Right atrium auricular region (tissue), 2 donors: ENCODE measurements at regions not wholly inside any gene's neighbourhood (a gene's known extent, or its start where the extent isn't known, plus 50 kb on each side); places are given as distances from the start of the nearest gene placed in this dataset.

Source experiments
- DNase-seq: peaks from one replicate; pipeline ENCODE4 v3.0.0-alpha.2; 2019; ENCODE audit warnings: low spot score
- H3K27ac ChIP-seq, 2 donors: fragments of 200-600 bp; sonication (generic); 1 replicate in 1 of 2; 2 replicates in 1 of 2; pipeline ENCODE4 v1.5.1; 2016 to 2019
- H3K27me3 ChIP-seq, 2 donors: fragments of 200-600 bp; sonication (generic); one replicate each; pipeline versions ENCODE4 v1.5.1 to v1.6.0; 2017 to 2019
- H3K36me3 ChIP-seq: fragments of 200-600 bp; sonication (generic); one replicate; pipeline ENCODE4 v1.5.1; 2016
- H3K4me1 ChIP-seq, 2 donors: fragments of 200-600 bp; sonication (generic); one replicate each; pipeline versions ENCODE4 v1.5.1 to v1.6.0; 2017 to 2019
- H3K4me3 ChIP-seq, 2 donors: fragments of 200-600 bp; sonication (generic); 1 replicate in 1 of 2; 2 replicates in 1 of 2; pipeline ENCODE4 v1.5.1; 2017 to 2019; ENCODE audit warnings: mild to moderate bottlenecking in 1 of 2, moderate library complexity in 1 of 2
- H3K9me3 ChIP-seq, 2 donors: fragments of 200-600 bp; sonication (generic); one replicate each; pipeline ENCODE4 v1.5.1; 2019
- TF ChIP-seq, protein P1 (sequence below), 2 donors: fragments of 200-600 bp; sonication (generic); IDR thresholded peaks; one replicate each; pipeline ENCODE4 v1.5.1; 2019; ENCODE audit warnings: antibody characterized with exemption in 2 of 2

DNA sequence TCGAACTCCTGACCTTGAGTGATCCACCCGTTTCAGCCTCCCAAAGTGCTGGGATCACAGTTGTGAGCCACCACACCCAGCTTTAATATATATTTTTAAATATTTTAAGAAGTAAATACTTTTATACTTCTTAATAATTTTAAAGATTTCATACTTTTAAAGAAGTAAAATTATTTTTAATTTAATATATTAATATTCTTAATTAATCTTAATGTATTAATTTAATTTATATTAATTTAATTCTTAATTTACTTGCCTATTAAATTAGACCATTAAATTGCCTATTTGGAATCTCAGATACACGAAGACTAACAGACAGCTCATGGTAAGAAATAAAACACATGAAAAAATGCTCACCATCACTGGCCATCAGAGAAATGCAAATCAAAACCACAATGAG is 1087.4 kb downstream of the CDH18 start:
- no peaks in the 10 kb centered on the region for H3K9me3 ChIP-seq
- no peak overlapping the region for H3K27ac ChIP-seq
- no peaks in the 10 kb centered on the region for H3K4me1 ChIP-seq
- no peaks in the 10 kb centered on the region for H3K36me3 ChIP-seq
- no peak for DNase-seq
- no peak overlapping the region for H3K4me3 ChIP-seq
- TF ChIP-seq, protein P1, sequence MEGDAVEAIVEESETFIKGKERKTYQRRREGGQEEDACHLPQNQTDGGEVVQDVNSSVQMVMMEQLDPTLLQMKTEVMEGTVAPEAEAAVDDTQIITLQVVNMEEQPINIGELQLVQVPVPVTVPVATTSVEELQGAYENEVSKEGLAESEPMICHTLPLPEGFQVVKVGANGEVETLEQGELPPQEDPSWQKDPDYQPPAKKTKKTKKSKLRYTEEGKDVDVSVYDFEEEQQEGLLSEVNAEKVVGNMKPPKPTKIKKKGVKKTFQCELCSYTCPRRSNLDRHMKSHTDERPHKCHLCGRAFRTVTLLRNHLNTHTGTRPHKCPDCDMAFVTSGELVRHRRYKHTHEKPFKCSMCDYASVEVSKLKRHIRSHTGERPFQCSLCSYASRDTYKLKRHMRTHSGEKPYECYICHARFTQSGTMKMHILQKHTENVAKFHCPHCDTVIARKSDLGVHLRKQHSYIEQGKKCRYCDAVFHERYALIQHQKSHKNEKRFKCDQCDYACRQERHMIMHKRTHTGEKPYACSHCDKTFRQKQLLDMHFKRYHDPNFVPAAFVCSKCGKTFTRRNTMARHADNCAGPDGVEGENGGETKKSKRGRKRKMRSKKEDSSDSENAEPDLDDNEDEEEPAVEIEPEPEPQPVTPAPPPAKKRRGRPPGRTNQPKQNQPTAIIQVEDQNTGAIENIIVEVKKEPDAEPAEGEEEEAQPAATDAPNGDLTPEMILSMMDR (IDR thresholded peaks at IDR 0.05): no peak
- no peaks in the 10 kb centered on the region for H3K27me3 ChIP-seq

DNA sequence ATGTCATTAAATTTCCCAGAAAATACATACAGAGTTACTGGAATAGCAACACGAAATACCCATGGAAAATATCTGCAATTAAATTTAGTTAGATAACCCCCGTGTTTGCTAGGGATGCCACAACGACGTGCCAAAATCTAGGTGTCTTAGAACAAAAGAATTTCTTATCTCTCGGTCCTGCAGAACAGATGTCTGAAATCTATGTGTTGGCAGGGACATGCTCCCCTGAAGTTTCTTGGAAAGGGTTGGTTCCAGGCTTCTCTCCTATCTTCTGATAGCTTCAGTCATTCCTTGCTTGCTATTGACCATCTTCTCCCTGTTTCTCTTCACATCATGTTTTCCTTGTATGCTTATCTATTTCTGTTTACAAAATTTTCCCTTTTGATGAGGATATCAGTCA is 1067.0 kb downstream of the CDH18 start:
- no peak for DNase-seq
- Histone ChIP-seq H3K9me3 (no peaks in the 10 kb centered on the region), H3K27me3 (no peaks in the 10 kb centered on the region), H3K4me1 (no peaks in the 10 kb centered on the region), H3K4me3 (no peak overlapping the region), H3K36me3 (no peaks in the 10 kb centered on the region), H3K27ac (no peak overlapping the region)
- TF ChIP-seq, protein P1 (IDR thresholded peaks at IDR 0.05): no peak

DNA sequence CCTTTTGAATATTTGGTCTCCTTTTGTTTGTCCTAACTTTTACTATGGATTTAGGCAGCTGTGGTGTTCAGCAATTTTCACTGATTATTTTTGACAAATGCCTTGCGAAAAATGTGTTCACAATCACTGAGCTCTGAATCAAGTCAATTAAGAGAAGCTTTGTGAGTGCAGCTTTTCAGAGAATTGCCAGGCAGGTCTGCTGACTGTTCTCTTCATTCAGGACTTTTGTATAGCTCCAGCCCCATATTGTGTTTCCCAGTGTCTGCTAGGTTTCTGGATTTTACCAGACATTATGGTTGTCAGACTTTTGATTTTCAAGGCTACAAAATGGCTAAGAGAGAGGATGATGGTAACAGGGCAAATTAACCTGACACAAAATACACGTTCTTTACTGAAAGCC is 1055.9 kb downstream of the CDH18 start:
- TF ChIP-seq, protein P1 (IDR thresholded peaks at IDR 0.05): no peak
- H3K36me3 ChIP-seq: no peaks in the 10 kb centered on the region

DNA sequence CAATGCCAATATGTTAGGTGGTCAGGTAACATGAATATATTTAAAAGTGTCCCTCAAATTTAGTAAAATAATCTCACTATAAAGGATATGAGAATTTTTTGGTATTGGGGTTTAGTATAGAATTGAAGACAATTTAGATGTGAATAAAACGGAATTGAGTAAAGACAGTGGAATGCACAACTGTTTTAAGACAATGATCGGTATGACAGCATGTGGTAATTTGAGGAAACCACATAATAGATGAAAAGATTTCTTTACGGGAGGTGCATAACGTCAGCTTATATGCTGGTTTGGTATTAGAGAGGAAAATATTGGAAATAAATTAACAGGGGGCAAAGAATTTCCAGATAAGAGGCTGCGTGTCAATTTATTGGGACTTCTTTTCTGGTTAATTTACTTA is 1043.2 kb downstream of the CDH18 start:
- TF ChIP-seq, protein P1 (IDR thresholded peaks at IDR 0.05): no peak
- no peak overlapping the region for H3K27ac ChIP-seq
- no peak for DNase-seq
- H3K4me3 ChIP-seq: no peak overlapping the region
- H3K27me3 ChIP-seq: no peaks in the 10 kb centered on the region
- no peaks in the 10 kb centered on the region for H3K36me3 ChIP-seq
- H3K9me3 ChIP-seq: no peaks in the 10 kb centered on the region
- no peaks in the 10 kb centered on the region for H3K4me1 ChIP-seq

More for the DNA sequence above, 1055.9 kb downstream of the CDH18 start:
- H3K27me3 ChIP-seq: no peaks in the 10 kb centered on the region
- no peak for DNase-seq
- no peak overlapping the region for H3K4me3 ChIP-seq
- no peaks in the 10 kb centered on the region for H3K9me3 ChIP-seq
- H3K4me1 ChIP-seq: no peaks in the 10 kb centered on the region
- H3K27ac ChIP-seq: no peak overlapping the region

DNA sequence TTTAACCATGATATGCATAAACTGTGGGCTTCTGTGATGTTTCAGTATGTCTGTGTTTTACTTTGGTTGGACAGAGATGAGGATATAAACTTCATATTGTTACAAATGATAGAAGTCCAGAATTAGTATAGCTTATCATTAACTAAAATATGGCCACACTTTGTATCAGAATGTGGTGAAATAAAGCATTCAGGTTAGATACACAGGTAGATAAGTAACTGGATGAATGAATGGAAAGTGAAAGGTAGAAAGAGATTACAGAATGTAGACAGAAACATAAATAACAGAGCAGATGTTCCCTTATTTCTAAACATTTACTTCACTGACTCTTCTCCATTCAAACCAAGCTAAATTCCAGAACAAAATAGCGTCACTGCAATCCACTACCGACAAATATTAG is 1033.8 kb downstream of the CDH18 start:
- no peaks in the 10 kb centered on the region for H3K9me3 ChIP-seq
- H3K27me3 ChIP-seq: no peaks in the 10 kb centered on the region
- TF ChIP-seq, protein P1 (IDR thresholded peaks at IDR 0.05): no peak
- no peak overlapping the region for H3K27ac ChIP-seq
- no peak overlapping the region for H3K4me3 ChIP-seq
- H3K36me3 ChIP-seq: no peaks in the 10 kb centered on the region
- H3K4me1 ChIP-seq: no peaks in the 10 kb centered on the region
- no peak for DNase-seq

DNA sequence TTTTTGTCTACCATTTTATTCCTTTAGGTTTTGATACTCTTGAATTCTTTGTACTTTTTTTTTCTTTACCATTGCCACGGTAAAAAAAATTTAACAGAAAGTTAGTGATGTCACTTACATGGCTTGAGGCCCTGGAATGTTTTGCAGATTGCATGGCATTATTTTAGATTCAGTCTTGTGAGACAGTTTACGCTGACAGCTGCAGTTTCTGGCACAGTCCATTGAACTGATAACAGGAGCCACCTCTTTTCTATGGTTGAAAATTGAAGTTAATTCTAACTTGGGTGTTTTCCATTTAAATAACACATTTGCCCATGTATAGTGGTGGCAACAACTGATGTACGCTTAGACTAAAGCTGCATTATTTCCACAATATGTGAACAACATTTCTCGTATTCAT is 1028.5 kb downstream of the CDH18 start:
- no peak overlapping the region for H3K4me3 ChIP-seq
- no peaks in the 10 kb centered on the region for H3K9me3 ChIP-seq
- H3K27me3 ChIP-seq: no peaks in the 10 kb centered on the region
- H3K4me1 ChIP-seq: no peaks in the 10 kb centered on the region
- no peak overlapping the region for H3K27ac ChIP-seq
- no peaks in the 10 kb centered on the region for H3K36me3 ChIP-seq
- no peak for DNase-seq
- TF ChIP-seq, protein P1 (IDR thresholded peaks at IDR 0.05): no peak
